GM19099 (cell line): ENCODE measurements at regions not wholly inside any gene's neighbourhood (a gene's known extent, or its start where the extent isn't known, plus 50 kb on each side); places are given as distances from the start of the nearest gene placed in this dataset.

Source experiments
- POLR2A ChIP-seq: IDR thresholded peaks from 3 replicates; pipeline ENCODE4 v1.6.1; 2011; ENCODE audit warnings: low read depth; ENCODE audit not compliant: insufficient read length; ENCODE audit errors: extremely low read depth

DNA sequence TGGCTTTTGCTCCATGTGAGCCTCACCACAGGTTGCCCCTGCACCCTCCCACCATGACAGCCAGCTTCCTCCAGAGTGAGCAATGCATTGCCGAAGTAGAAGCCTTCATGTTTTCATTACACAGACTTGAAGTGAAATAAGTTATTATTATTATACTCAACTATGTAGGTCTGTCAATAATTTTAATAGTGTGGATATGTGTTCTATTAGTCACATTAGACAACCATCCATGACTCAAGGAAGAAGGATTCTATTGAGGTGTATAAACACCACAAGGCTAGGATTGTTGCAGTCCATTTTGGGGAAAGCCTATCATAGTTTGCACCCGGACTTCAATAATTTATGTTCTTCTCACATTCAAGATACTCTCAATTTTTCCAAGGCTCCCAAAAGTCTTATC is 369.5 kb downstream of the TAF11L14 start:
- TF ChIP-seq POLR2A: no peak

DNA sequence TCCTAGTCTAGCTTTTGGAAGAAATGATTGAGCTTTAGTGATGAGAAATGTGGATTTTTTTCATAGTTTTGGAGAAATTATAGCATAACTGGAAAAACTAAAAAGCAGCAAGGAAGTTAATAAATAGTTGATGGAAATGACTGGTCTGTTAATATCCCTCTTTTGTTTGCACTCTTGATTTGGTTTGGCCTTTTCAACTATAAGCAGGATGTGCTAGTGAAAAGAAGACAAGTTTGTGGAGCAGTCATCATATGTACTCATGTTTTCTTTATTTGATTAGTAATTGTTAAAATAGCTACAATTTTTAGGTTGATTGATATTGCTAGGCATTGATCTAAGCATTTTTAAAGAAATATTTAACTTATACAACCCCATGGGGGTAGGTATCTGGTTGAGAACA is 374.7 kb downstream of the TAF11L14 start:
- TF ChIP-seq POLR2A: no peak

DNA sequence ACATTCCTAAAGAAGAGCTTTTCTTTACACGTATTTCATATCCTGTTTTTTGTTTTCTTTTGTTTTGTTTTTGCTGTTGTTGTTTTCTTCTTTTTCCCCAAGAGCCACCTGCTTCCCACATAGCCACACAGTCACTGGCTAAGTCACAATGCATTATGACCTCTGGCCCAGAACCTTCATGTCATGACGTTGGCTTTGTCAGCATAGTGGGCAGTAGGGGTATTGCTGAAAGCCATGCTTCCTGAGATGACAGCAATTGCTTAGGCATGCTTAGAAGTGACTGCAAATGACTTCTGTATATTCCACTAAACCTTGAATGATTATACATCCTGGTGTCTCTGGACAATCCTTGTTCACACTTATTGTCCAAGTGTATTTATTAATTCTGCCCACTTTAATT is 375.8 kb downstream of the TAF11L14 start:
- TF ChIP-seq POLR2A: no peak

DNA sequence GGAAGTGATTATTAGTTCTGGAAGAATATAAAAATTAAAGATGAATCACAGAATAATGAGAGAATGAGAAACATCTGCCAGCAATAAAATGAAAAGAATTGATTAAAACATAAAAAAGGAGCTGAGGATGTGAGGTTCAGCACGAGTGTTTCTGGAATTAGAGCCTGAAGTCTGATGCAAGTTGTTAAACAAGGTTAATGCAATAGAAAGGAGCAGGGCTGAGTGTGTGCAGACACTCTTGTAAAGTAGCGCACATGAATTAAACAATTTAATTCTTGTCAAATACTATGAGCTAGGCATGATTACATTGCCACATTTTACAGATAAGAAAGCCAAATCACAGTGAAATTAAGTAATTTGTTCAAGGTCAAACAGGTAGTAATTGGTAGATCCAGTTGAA is 384.2 kb downstream of the TAF11L14 start:
- no peak for TF ChIP-seq POLR2A

DNA sequence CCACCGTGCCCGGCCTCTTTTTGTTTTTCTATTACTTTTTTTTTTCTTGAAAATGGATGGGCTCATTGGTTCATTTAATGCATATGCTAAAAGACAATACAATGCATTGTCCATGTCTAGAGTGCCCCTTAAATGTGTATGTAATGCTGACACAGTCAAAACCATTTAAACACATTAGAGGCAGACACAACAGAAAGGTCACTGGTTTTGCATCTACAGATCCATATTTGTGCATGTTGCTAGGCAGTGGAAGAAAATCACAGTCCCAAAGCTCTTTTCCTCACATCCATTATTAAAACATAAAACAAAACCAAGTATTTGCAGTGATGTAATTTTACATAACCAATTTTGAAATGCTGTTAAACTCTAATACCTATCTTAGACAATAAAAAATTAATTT is 389.0 kb downstream of the TAF11L14 start:
- TF ChIP-seq POLR2A: no peak

DNA sequence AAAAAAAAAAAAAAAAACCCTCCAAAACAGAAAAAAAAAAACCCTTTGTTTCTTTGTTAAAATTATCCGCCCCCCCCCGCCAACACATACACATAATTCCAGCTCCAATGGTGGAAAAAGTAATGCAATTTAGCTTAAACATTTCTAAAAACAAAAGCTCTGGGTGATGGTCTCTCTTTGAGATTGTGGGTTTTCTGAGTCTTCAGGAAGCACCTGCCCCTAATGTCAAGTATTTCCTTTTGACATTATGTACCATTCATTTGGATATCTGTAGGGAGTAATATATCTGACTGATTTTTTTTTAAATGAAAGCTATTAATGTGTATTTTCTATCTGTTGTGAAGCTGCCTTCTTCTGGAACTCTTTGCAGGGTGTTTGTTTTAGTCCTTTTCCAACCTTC is 389.7 kb downstream of the TAF11L14 start:
- no peak for TF ChIP-seq POLR2A

DNA sequence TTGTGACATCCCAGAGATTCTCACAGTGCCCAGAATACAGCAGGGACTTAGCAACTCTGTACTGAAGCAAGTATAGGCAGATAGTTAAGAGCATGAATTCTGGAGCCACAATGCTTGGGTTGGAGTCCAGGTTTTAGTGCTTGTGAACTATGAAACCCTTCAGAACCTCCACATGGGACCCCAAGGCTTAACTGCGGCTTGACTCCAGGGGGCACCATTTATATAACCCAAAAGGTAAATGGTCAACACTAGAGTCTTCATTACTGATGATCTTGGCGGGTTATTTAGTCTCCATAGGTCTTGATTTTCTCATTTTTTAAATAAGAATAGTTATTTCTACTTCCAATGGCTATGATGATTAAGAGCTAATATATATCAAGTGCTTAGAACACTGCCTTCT is 390.3 kb downstream of the TAF11L14 start:
- TF ChIP-seq POLR2A: no peak

DNA sequence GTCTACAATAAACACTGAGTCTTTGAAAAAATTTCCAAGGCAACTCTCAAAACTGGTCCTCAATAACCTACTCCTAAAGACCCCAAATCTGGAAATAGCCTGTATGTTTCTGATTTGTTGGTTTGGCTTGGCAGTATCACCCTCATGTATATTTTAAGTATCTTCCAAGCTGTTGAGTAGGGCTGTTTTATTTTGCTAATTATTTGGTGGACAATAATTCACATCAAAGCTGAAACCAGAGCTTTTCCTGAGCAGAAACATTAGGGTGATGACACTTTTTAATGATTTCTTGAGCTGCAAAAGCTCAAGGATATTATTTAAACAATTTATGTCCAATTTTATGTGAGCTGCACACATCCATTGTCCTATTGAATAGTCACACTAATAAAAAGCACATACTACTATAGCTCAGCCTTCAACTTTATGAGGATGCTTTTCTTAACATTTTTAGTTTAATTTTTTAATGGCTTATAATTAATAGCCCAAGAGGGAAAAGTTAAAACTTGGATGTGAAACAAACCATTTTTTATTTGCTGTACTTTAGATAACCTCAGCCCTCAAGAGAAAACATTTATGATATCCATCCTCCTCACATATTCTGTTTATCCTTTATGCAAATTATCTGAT is 393.1 kb downstream of the TAF11L14 start:
- TF ChIP-seq POLR2A: no peak

DNA sequence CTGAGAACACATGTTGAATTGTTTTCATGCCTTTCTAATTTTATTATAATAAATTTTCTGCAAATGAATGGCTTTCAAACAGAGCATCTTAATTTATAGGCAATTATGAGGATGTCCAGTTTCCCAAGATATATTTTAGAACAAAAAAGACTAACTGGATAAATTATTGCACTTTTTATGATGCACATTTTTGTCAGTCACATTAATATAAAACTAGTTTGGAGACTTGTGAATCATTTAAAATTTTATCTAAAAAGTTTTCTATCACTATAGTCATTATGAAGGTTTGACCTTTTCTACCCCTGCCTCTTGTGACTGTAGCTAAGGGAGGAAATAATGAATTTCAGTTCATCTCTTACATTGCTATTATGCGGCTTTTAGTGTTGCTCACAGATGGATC is 393.8 kb downstream of the TAF11L14 start:
- no peak for TF ChIP-seq POLR2A

DNA sequence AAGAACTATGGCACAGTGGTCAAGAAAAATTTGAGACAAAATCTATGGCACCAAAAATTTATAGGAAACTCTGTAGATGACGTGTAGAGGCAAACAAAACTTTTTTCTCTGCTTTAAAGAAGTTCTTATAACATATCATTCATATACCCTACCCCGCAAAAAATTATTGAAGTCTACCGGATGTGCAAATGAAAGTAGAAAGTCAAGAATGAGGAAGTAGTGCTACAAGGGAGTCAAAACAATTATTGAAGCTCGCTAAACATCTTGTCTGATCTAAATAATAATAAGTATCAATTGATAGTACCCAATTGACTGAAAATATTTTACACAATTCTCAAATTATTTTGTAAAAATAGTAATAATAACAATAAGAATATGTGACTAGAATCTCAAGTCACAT is 398.5 kb downstream of the TAF11L14 start:
- TF ChIP-seq POLR2A: no peak

DNA sequence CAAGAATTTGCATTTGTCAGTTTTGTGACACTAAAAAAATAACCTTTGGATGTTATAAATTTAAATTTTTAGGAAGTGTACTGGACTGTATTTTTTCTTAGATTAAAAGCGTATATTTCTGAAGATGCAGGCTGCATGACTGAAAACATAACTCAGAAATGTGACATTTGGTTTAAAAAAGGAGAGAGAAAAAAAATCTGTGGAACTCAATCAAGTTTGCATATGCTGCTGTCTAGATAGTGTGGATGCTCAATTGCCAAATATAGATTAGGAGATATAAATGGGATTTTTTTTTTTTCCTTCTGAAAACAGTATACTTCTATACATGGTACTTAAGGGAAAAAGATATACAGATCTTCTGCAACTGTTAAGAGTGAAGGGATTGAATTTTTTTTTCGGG is 402.3 kb downstream of the TAF11L14 start:
- TF ChIP-seq POLR2A: no peak

DNA sequence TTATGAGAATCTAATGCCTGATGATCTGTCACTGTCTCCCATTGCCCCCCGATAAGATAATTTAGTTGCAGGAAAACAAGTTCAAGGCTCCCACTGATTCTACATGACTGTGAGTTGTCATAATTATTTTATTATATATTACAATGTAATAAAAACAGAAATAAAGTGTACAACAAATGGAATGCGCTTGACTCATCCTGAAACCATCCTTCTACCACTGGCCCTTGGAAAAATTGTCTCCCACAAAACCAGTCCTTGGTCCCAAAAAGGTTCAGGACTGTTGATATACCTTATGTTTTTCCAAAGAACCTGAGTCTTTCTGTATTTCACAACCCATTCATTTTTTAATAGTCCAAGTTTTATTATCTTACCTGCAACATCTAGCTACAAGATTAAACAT is 403.5 kb downstream of the TAF11L14 start:
- TF ChIP-seq POLR2A: no peak

DNA sequence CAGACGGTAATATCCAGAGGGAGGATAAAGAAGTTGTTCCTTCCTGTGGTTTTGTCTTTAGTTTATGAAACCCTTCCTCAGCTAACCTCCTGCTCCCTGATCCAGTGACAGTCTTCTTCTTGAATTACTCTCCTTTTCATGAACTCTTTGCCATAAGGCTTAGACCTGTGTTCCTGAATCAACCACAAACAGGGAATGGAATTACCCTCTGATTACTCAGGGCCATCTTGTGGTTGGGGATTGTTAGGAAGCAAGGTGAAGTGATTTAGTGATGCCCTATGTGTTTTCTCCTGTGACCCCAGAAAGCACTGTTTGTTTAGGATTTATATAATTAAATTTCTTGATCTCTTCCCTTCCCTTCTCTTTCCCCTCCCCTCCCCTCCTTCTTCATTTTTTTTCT is 409.1 kb downstream of the TAF11L14 start:
- TF ChIP-seq POLR2A: no peak

DNA sequence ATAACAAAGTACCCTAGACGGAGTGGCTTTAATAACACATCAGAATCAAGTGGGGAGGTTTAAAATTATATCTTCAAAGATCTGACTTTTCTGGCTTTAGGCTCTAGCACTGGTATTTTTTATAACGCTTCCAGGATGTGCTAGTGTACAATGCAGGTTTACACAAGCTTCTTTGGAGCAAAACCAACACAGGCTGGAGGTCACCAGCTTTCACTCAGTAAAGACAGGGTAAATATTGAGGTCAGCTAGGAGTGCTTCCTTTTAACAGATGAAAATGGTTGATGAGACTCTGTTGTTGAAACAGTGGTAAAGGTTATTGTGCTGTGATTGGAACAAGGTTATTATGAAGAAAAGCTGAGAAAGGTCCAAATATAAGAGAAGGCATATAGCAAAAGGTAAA is 414.2 kb downstream of the TAF11L14 start:
- TF ChIP-seq POLR2A: no peak

DNA sequence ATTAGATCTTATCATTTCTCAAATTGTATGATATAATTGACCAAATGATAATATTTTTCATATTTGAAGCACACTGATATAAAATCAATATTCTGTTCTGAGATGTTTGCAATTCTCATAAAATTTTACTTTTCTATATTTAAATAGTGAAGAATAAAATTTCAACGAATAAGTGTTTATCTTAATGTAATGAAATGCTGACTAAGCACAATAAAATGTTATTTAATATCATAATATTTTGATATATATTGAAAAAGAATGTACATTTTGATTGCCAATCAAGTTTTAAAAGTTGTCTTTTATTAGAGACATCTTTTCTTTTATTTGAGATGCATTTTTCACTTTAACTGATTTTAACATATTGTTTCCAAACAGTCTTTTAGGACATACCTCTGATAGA is 416.1 kb downstream of the TAF11L14 start:
- TF ChIP-seq POLR2A: no peak

DNA sequence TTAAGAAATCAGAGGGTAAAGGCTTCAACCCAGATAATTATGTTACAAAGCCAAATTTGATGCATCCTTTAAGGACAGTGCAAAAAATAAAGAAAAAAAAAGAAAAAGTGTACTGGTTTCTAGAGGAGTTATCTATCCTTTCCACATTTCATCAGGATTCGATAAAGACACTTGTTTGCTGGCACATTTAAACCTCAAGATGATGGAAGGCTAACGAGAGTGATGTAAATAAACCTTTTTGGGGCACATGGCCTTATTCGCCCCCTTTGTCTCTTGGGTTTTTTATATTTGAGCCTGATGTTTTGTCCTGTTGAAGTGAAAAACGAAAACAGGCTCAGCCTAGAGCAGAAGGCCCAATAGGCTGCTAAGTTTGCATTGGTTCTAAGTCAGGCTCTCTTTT is 416.5 kb downstream of the TAF11L14 start:
- TF ChIP-seq POLR2A: no peak

DNA sequence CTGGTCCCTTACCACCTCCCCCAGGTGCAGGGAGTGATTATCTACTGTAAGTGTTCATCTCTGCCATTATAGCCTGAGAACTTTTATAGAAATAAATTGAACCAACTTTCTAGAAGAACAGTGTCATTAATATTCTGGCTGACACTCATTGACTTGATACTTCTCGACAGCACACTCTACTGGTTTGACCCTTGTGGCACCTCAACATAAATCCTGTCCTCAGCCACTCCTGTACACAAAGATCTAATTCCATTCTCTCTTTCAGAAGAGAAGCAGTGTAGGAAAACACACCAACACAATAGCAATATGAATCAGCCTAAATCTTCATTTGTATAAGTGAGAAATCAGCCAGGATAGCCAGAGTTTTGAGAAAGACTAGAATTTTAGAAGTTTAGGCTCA is 417.7 kb downstream of the TAF11L14 start:
- no peak for TF ChIP-seq POLR2A
